Right renal cortex interstitium (tissue), 3 donors: ENCODE measurements at regions not wholly inside any gene's neighbourhood (a gene's known extent, or its start where the extent isn't known, plus 50 kb on each side); places are given as distances from the start of the nearest gene placed in this dataset.

Source experiments
- DNase-seq, 3 donors: peaks; one replicate each; pipeline ENCODE4 v3.0.0-alpha.2; 2013; ENCODE audit warnings: low read depth in 3 of 3, low spot score in 2 of 3

DNA sequence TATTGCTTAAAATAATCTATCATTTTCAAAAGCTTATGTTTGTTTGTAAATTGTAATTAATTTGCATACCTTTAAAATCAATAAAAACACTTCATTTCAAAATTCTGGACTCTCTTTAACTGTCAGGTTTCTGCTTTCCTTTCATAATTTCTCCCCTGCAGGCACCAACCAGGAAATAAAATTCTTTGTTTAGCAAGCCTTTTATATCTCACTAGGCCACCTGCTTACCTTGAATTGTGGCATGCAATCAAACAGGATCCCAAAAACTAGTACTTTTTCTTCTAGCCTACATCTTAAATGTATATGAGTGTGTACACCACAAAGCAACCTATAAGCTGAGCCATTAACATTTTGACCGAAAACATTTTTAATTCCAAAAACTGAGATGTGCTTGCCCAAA, 233.1 kb downstream of the NR4A2 start:
- no peak for DNase-seq

- no peak for DNase-seq
Observed at GRCh38 chr2:156098506-156098905, 234.0 kb downstream of the NR4A2 start.

DNA sequence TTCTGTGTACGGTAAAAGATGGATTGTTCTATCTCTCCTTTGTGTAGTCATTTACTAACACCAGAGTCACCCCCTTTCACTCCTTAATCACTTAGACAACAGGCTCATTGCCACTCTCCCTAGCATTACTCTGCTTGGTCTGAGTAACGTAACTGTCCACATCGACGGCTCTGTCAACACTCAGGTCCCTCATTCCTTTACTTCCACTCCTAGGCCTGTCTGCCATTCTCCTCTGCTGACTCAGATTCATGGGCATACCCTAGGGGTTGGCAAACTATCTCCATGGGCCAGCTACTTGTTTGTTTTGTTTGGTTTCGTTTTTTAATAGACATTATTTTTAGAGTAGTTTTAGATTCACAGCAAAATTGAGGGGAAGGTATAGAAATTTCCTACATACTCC, 243.9 kb downstream of the NR4A2 start:
- DNase-seq: no peak

DNA sequence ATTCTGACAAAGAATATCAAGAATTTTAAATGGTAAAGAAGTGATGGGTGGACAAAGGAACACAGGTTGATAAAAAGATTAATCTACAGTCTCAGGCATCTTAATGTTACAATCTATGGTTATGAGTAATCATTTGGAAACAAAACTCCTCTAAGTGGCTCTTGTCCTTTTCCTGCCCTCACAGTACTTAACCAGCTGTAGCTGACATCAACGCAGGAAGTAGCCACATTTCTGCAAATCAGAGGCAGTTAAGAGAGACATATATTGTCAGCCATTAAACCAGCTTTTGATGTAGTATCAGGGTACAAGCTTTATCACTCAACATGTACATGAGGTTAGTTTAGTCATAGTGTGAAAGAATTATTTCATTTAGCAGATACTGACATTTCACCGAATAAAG, 244.6 kb downstream of the NR4A2 start:
- DNase-seq: no peak

DNA sequence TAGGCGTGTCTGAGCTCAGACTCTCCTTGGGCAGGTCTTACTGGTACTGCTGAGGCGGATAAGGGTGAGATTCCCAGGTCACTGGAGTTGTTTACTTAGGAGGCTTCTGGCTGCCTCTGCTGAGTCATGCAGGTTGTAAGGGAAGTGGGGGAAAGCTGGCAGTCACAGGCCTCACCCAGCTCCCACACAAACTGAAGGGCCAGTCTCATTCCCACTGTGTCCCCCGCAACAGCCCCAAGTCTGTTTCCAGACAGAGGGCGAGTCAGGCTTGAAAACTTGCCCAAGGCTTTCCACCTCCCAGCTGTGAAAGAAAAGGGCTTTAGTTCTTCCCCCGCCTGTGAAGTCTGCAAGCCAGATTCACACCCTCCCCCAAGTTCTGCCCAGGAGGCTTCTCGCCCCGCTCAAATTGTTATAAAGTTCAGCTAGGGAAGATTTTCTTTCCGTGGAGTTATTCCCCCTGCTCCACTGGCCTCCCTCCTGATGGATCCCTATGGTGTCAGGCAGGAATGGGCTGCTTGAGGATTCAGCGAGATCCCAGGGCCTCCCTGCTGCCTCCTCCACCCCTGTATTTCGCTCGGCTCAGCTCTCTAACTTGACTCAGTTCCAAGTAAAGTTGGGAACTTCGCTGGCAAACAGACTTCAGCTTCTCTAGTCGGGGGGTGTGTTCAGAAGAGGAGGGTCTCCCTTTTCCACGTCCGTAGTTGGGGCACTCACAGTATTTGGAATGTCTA, 248.6 kb downstream of the NR4A2 start:
- DNase-seq: no peak

- no peak for DNase-seq
Observed at GRCh38 chr2:156079845-156080244, 252.7 kb downstream of the NR4A2 start.

DNA sequence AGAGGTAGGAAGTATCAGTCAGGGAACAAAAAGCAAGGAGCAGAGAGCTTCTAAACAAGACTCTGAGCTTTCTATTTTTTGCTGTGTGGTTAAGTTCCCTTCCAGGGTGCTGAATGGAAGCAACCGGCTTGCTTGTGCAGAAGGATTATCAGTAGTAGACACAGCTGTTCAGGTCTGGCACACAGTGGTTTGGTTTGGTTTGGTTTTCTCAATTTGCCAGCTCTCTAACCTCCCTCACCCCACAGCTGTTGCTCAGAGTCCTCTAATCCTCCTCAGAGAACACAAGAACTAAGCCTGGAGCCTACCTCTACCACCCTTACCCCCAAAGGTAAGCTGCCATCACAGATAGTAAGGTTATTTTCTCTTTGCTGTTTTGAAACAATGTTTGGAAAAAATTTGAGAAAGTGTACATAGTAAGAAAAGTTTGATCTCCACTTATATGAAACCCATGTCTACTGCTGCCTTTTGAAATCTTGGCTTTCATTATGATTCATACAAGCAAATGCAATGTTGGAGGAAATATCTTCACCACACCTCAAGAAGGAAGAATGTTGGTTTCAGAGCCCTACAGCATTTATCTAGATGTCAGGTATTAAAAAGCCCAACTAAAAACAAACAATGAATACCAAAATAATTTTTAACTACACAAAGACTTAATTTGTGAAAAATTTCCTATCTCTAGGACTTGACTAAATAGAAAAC, 255.3 kb downstream of the NR4A2 start:
- DNase-seq: no peak

- no peak for DNase-seq
Observed at GRCh38 chr2:156065912-156066311, 266.6 kb downstream of the NR4A2 start.

DNA sequence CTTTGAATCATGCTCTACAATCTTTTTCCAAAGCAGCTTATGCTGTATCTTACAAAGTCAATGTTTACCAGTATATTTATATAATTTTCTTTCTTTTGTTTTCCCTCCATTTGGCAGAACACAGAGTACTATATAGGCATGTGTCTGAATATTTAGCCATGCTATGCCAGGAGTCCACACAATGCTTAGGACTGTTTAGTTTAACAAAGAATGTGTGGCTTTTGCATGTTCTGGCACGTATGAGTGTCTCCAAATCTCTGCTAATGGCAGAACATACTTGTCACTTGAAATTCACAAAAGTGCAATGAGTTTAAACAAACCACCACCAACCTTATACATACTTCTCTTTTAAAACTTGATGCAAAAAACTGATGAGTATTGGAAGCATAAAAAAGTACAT, 268.0 kb downstream of the NR4A2 start:
- DNase-seq: no peak

DNA sequence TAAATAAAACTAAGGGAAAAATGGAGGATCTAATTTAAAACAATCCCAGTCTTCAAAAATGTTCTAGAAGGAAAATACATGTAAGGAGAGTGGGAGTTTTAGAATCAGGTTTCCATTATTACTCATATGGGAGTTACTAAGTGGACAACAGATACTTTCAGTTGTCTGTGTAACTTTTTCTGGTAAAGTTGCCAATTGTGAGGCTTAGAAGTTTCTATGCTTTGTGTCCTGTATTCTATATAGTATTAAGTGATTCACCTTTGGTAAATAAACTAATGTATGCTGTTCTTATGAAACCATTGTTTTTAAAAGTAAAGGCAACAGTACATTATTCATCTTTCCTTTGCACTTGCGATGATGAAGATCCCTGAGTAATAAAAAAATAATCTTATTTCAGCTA, 274.9 kb downstream of the NR4A2 start:
- DNase-seq: no peak

GRCh38 chr2:156054983-156055382, 277.5 kb downstream of the NR4A2 start:
- DNase-seq: no peak

DNA sequence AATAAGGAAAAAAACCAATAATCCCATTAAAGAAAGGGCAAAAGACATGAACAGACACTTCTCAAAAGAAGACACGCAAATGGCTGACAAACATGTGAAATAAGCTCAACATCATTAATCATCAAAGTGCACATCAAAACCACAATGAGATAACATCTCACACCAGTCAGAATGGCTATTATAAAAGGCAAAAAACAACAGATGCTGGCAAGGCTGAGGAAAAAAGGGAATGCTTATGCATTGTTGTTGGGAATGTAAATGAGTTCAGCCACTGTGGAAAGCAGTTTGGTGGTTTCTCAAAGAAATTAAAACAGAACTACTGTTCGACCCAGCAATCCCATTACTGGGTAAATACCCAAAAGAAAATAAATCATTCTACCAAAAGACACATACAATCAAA, 285.6 kb downstream of the NR4A2 start:
- no peak for DNase-seq

- DNase-seq: no peak
Observed at GRCh38 chr2:156042895-156043294, 289.6 kb downstream of the NR4A2 start.

GRCh38 chr2:156038021-156038420, 294.5 kb downstream of the NR4A2 start:
- no peak for DNase-seq

DNA sequence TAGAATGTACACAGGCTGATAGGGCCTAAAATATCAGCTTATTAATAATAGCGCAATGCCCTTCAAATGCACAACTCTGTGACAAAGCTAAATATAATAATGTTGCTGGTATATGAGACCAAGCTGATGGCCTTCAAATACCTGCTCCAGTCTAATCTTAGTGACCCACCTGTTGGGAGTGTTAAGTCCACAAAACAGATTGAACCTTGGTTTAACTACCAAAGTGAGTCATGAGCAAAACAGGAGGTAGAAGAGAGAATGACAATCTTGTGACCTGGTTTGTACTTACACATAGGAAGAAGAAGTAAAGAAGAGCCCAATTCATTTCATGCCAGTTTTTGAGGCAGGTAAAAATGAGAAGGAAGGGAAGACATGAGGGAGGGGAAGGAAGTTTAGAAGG, 295.0 kb downstream of the NR4A2 start:
- no peak for DNase-seq

DNA sequence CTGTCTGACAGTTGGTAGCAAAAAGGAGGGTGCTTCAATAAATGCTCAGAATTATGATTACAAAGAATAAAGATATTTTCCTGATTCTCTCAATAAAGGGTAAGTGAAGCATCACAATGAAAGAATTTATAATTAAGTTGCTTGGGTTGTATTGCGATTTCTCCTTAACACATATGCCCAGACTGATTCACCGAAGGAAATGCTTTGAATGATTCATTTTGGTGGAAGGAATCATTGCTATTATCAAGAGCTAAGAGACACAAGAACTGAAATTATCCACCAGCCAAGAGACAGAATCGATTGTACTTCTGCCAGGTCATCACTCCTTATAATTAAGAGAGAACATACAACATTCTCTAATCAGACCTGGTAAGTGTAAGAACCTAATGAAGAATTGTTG, 301.4 kb downstream of the NR4A2 start:
- DNase-seq: no peak

GRCh38 chr2:156023229-156023869, 309.2 kb downstream of the NR4A2 start:
- DNase-seq: no peak

- DNase-seq: no peak
Observed at GRCh38 chr2:156021146-156022040, 311.1 kb downstream of the NR4A2 start.

GRCh38 chr2:156019341-156019740, 313.2 kb downstream of the NR4A2 start:
- DNase-seq: no peak

GRCh38 chr2:156017341-156017885, 315.1 kb downstream of the NR4A2 start:
- DNase-seq: no peak

DNA sequence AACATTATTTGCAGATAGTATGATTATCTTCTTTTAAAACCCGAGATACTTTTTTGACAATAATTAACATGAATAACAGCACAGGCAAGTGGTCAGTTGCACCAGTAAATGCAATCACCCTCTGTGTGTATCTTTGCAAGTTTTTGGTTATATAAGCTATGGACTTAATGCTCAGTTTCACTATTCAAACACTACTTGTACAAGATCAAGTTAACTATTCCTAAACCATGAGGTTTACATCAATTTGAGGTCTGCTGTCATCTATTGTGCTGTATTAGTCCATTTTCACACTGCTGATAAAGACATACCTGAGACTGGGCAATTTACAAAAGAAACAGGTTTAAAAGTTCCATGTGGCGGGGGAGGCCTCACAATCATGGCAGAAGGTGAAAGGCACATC, 323.2 kb downstream of the NR4A2 start:
- DNase-seq: no peak
